GM12892 (cell line): ENCODE measurements at regions not wholly inside any gene's neighbourhood (a gene's known extent, or its start where the extent isn't known, plus 50 kb on each side); places are given as distances from the start of the nearest gene placed in this dataset.

Experiments used
- POLR2A ChIP-seq: IDR thresholded peaks from 2 replicates; pipeline ENCODE4 v1.6.1; 2011; ENCODE audit warnings: low read depth, low read length, control low read depth
- POLR2AphosphoS5 ChIP-seq: IDR thresholded peaks from 2 replicates; pipeline ENCODE4 v1.6.1; 2011; ENCODE audit warnings: low read depth, low read length, control low read depth

DNA sequence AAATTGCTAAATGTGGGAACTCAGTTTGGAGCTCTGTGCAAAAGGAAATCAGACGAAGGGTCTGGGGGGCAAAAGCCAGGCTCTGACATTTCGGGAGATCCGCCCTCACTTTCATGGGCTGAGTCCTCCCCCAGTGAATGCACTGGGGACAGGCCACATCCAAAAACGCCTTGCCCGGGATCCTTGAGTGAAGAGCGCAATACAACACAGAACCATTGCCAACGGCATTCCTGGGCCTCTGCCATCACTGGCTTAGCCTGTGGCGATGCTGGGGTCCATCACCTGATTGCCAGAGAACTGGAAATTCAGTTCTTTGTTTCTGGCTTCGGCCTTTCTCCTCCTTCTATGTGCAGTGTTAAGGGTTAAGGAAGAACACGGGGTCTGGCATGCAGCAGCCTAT is 297.9 kb downstream of the SHANK2 start:
- no peak for TF ChIP-seq POLR2A
- TF ChIP-seq POLR2AphosphoS5 = no peak
